ENCODE measurements at regions not wholly inside any gene's neighbourhood (a gene's known extent, or its start where the extent isn't known, plus 50 kb on each side); places are given as distances from the start of the nearest gene placed in this dataset.

DNA sequence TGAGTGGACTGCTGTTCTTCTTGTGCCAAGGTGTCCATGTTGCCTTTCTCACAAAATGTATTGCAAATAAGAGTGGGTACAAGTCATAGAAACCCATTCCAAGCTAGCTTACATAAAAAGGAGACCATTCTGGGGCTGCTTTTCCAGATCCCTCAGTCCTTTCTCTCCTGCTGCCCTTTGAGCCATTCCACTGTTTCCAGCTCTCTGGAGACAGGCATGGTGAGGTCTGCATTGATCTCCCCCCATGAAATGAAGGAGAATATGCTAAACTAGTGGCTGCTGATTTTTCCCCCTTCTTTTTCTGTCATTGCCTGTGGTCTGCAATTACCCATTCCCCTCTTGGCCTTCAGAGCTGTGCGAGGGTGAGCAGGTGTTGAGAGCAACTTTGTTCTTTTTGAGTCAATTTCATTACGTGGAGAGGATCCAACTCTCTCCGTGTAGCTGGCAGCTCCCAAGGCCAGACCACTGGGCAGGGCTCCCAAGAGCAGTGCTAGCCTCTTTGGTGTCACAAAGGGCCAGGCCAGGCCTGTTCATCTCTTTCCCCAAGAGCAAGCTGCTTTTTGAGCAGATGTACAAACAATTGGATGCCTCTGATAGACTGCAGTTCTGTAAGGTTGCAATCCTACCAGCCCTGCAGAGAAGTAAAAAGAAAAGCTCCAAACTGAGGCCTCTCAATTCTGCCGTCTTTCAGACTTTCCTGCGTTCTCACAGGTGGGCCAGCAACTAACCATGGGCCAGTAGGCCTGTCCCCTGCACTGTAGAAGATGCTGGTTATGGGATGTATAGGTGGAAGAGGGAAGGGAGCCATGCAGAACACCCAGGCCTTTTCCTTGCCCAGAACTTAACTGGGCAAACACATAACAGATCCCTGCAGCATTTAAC is 96.1 kb upstream of the ARMC2 start:
- no peak for DNase-seq (ENCODE audit: low read depth, low spot score)

DNA sequence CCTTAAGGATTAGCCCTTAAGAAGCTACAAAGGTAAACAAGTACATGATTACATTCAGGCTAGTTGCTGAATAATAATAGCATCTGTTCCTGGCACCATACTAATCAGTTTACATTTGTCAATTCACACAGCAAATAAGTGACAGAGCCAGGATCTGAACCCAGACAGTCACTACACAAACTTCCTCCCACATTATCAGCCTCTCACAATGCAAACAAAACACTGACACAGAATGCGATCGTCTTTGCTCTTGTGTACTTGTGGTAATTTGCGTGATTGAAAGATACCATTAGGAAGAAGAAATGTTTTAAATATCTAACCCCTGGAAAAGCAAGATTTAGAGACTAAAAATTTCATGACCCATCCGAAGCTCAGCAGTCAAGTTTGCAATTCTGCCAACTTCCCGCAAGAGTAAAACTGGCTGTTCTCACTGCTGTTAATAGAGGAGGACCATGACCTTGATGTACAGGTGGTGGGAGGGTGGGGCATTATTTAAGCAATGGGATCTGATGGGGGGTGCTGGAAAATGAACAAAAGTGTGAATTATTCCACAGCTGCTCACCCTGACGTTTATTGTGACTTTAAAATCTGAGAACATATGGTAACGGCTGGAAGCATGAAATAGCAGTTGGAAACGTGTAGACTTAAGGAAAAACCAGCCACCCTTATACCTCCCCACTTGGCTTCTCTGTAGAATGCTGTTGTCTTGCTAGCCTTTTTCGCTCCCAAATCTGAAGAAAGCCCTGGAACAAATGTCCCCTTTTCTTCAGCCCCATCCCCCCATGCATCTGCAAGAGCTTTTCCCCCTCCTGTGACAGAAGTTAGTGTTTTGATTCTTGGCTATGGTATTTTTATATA is 95.3 kb upstream of the ARMC2 start:
- no peak for DNase-seq (ENCODE audit: low read depth, low spot score)

DNA sequence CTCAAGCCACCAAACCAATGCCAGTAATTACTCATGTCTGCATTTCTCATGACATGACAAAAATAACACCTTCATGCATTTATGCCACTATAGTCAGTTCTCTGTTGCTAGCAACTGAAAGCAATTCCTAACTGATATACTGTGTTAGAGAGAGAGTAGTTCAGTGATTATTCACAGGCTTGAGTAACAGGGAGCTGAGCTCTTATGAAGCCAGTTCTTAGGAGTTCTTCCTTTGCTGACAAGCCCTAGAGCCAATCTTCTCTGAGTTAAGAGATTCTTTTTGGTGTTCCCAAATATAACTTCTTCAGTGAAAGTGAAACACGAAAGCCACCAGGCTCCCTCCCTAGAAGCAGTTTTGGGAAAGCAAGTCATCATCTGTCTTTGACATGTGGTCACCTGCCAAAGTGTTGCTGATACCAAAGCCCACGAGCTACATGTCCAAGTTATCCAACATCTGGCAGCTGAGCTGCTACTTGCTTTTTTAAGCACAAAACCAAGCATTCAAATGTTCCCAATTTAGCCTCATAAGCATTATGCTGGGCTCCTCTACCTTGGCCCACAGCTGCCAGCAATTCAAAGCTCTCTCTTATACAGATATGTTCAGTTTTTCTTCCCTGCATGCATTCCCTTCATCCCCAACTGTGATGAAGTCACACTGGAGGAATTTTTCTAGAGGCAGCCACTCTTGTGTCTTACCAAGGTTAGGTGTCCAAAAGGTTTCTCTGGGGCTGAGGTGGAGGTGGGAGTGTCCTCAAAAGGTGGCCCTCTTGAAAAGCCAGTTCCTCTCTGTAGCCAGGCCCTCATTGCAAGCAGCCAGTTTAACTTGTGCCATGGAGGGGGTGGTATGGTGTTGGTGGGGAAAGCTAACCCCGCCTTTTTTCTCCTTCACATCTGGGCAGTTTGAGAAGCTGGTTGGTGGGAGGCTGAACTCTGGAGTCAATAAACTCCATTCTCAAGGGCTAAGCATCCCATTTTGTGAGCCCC is 92.7 kb upstream of the ARMC2 start:
- no peak for DNase-seq (ENCODE audit: low read depth, low spot score)

DNA sequence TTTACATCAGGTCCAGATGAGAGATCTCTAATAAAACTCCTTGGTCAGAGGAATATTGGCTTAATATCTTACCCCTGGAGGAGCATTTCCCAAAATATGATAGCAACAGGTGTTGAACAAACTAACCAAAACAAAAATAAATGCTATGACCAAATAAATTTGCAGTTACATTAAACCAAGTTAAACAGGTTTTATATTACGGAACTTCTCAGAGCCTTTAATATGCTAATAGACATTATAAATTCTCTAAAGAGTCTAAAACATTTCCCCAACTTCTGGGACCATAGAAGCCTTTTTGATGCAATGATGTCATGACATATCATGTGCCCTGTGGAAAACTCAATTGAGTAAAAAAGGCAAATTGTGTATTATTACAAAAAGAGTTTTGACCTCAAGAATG is 90.9 kb upstream of the ARMC2 start:
- DNase-seq (ENCODE audit: low read depth, low spot score) = no peak

DNA sequence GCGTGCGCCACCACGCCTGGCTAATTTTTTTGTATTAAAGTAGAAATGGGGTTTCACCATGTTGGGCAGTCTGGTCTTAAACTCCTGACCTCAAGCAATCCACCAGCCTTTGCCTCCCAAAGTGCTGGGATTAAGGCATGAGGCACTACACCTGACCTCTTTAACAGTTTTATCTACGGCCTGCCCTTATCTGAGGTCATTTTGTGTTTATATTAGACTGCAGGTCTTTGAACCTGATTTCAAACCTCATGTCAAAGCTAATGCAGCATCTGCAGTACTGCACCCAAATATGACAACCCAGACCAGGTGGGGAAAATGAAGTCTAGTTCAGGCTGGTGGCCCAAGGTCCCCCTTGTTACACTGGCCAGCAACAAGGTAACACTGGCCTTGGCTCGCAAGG is 89.3 kb upstream of the ARMC2 start:
- no peak for DNase-seq (ENCODE audit: low read depth, low spot score)

DNA sequence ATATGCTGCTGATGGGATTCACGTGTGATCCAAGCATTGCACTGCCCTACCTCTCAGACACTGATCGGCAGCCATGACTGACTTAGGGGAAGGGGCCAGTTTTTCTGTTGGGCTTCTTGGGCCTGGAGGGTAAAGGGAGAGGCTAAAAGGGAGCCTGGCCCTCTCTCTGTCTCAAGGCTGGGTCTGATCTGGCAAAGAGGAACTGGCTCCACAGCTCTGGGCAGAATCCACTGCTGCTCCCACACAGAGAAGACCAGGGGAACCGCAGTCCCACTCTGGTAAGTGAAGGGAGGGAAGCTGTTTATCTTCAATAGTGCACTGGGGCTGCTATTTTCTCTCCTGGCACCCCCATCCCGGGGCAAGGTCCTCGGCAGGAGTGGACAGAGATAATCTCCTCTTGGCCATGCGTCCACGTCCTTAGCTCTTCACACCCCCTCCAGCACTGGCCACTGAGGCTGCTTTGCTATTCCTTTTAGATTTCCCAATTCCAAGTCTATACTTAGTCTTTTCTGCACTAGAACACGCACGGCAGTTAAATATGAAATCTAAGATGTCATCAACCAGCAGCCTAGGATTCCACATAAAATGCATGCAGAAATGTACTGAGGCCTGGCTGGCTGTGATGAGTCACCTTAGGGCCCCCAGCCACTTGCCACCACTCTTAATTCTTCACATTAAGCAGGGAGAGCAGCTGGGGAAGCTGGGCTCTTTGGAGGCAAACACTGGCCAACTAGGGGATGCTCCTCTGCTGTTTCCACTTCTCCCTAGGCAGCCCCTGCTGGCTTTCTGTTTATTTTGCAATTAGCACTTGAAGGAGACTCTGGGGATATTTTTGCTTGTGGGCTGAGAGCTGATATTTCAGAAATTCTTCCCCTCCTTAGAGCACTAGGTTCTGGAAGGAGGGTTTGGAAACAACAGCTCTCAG is 87.8 kb upstream of the ARMC2 start:
- DNase-seq (ENCODE audit: low read depth, low spot score) = no peak

DNA sequence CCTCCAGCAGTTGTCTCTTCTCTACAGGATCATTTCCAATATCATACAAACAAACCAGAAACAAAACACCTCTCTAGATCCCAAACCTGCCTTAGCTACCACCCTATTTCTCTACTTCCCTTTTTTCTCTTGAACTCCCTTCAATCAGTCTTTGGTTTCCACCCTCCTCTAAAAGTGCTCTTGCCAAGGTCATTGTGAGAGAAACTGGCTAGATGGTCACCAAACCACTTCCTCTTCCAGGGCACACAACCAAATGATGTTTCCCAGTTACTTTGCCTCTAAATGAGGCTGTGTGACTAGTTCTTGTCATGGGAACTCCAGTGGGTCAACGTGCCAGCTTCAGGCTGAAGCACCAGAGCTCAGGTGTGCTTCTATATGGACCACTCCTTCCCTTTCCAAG is 85.8 kb upstream of the ARMC2 start:
- no peak for DNase-seq (ENCODE audit: low read depth, low spot score)

DNA sequence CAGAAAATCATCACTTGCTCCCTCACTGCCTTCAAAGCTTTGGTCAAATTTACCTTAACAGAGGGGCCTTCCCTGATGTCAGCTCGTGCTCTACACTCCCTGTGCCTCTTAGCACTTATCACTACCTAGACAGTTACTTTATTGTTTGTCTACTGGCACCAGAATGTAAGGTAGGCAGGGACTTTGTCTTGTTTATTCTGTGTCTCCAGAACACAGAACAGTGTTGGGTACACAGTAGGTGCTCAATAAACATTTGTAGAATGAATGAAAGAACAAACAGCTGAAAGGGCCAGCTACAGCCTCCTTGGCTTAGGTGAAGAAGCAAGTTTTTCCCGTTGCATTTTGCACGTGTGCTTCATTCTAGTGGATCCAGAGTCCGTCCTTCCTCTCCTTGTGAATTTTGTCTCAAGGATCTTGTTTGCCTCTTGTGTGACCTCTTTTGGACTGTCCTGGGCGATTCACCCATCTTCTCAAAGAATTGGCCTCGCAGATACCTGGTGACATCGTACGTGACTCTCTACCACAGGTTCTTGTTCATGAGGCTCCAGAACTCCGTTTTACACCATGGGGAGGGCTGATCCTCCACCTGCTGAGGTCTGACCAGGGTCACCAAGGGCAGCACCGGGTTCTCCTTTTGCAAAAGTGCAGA is 84.2 kb upstream of the ARMC2 start:
- no peak for DNase-seq (ENCODE audit: low read depth, low spot score)

DNA sequence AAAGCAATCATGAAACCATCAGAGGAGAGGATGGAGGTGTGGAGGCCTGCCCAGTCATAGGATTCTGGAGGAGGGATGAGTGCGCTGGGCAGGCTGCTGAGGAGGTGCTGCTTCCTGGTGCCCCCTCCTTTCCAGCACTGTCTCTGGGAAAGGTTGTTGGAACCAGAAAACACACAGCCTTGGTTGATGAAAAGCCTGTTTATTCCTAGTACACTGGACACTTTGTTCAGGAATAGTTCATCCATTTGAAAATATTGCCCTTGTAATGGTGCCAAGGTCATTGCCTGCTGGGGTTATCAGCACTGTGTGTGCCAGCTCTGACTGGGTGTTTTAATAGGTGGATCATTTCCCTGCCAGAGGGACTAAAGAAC is 83.7 kb upstream of the ARMC2 start:
- no peak for DNase-seq (ENCODE audit: low read depth, low spot score)

DNA sequence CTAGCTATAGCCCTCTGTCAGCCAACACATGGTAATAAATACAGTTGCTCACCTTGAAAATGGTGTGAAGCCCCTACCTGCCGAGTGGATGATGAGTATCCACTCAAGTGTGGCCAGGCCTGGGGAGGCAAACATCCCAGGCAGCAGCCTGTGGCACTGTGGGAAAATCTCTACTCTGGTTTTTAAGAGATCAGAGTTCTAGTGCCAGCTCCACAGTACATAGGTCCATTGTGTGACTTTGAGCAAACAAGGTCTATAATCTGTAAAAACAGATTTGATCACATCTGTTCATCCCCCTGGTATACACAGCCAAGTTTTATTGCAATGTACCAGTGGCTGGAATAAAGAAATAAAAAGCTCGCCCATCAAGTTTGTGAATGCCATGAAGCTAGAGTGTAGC is 82.7 kb upstream of the ARMC2 start:
- DNase-seq (ENCODE audit: low read depth, low spot score) = no peak

DNA sequence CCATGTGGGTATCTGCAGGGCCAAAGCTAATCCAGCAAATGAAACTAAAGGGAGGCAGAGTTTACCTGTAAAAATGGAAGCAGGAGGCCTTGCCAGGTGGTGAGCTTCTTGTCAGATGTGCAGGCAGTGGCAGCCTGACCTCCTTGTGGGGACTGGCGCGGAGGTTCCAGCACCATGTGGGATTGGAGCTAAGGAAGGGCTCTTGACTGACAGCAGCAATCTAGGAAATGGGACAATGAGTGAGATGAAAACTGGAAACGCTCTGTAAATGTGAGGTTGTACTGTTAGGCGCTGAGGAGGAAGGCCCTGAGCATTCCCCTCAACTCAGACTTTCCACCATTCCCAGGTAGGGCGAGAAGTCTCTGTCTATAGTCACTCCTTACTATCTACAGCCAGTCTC is 81.8 kb upstream of the ARMC2 start:
- DNase-seq (ENCODE audit: low read depth, low spot score) = no peak

DNA sequence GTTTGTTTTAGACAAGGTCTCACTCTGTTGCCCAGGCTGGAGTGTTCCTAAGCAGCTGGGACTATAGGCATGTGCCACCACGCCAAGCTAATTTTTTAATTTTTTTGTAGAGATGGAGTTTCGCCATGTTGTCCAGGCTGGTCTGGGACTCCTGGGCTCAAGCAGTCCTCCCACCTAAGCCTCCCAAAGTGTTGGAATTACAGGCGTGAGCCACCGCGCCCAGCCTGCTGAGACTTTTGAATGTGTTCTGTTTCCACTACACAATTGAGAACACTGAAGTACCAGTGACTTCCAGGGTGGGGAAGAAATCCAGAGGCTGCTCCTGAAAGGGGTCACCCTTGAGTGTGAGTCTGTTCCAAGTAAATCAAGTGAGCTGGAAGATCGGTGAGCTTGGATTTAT is 81.3 kb upstream of the ARMC2 start:
- DNase-seq (ENCODE audit: low read depth, low spot score) = no peak

DNA sequence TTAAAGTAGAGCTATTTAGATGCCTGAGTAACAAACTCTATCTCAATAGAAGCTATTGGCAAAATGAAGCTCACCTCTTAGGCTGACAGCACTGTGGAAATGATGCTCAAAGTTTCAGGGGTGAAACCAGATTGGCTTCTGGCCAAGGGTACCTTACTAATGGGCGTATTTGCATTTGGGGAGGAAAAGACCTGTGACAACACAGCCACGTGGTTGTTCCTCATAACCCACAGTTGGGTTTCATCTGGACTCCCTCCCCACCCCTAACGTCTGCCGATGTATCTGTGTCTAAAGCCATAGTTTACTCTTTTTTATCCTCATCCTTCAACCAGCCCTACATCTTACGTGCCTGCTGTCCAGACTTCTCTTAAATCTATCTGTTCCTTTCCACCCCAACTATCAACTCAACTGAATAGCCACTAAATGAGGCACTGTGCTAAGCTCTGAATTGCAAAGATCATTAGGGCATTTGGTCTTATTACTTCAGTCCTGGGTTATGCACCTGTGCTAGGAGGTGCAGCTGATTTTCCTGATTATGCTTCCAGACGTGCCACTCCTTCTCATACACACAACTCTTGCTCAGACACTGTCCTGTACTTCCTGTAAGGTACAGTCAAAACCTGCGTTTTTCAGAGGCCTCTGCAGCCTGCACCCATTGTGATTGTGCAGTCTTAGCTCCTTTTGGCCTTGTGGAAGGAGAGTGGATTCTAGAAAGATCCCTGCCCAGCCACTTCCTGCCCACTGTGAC is 80.6 kb upstream of the ARMC2 start:
- DNase-seq (ENCODE audit: low read depth, low spot score) = no peak

DNA sequence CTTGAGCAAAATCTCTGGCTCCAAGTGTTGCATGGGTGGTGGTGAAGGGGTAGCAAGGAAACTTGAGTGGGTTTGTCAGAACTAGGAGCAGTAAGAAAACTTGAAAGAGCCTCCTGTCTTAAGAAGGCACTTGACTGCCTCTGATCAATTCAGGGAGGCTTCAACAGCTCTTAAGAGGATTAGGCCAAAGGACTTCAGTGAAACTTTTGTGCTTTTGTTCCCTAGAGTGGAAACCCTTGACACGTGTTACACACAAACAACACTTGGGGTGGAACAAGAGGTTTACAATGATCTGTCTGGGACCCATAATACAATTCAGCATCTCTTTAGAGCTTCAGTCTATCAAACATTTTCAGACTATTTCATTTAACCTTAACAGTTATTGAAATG is 80.1 kb upstream of the ARMC2 start:
- DNase-seq (ENCODE audit: low read depth, low spot score) = no peak

DNA sequence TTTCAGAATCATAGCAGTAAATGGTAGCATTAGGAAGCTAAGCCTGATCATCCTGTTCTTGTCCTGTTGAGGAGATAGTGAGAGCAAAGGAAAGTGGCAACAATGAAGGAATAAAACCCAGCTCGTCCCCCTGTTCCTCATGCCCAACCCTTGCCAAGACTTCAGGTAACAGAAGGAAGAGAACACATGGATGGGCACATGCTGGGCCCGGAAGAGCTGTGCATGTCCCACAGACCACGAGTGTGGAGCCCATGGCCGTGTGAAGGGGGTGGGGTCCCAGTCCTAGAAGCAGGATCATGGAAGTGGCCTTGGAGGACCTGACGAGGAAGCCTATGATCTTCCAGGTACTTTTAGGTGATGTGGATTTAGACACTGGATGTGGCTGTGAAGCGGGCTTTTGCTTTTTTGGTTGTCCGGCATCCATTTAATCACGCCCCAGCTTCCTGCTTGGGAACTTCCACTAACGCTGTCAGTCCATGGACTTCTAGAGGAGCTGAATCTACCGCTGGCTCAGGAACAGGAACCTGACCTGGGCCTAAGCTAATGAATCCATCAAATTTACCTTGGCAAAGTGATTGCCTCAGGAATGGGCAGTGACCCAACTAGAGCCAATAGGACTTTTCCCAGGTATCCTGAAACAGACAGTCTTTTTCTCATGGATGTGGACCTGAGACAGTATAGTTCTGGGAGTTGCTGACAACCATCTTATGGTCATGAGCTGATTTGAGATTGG is 79.3 kb upstream of the ARMC2 start:
- DNase-seq (ENCODE audit: low read depth, low spot score) = no peak

DNA sequence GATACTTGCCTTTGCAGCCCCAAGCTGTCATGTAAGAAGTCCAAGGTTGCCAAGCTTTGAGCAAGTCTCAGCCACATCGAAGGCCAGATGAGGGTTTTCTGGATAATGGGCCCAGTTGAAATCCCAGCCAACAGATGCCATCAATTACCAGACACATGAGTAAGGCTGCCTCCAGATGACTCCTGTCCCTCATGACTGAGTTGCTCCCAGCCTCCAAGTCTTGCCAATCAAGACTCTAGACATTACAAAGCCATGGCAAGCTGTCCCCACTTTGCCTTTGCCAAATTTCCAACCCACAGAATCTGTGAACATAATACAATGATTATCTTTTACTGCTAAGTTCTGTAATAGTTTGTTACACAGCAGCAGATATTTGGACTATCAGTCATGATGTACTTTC is 76.8 kb upstream of the ARMC2 start:
- no peak for DNase-seq (ENCODE audit: low read depth, low spot score)

DNA sequence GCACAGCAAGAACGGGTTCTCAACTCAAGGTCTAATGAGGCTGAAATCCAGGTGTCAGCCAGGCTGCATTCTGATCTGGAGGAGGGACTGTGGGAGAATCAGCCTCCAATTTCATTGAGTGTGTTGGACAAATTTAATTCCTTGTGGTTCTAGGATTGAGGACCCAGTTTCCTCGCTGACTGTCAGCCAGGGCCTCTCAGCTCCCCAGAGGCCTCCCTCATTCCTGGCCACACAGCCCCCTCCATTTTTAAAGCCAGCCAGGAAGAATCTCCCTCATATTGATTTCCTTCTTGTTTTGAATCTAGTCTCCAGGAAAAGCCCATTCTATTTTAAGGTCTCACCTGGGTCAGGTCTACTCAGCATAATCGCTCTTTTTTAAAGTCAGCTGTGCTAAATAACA is 73.7 kb upstream of the ARMC2 start:
- no peak for DNase-seq (ENCODE audit: low read depth, low spot score)

DNA sequence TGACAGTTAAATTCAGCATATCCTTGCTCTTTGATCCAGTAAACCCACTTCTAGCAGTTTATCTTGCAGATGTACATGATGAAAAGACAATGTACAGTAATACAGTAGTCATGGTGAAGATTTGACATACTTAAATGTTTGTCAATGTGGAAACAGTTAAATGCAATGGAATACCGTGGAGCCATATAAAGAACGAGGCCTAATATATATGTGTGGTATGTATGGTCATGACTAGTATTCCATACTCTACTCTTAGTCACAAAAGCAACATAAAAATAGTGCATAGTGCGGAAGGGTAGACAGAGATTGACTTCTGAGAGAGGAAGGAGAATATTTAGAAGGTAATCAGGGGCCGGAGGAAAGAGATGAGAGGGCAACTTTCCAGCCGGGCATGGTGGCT is 70.7 kb upstream of the ARMC2 start:
- DNase-seq (ENCODE audit: low read depth, low spot score) = no peak
